ENCODE measurements at regions not wholly inside any gene's neighbourhood (a gene's known extent, or its start where the extent isn't known, plus 50 kb on each side); places are given as distances from the start of the nearest gene placed in this dataset.

- intact Hi-C loops (cut with micrococcal nuclease) = no loop called here
These were observed 76.4 kb upstream of the NUDT12 start for GRCh38 chr5:103638979-103639378.

DNA sequence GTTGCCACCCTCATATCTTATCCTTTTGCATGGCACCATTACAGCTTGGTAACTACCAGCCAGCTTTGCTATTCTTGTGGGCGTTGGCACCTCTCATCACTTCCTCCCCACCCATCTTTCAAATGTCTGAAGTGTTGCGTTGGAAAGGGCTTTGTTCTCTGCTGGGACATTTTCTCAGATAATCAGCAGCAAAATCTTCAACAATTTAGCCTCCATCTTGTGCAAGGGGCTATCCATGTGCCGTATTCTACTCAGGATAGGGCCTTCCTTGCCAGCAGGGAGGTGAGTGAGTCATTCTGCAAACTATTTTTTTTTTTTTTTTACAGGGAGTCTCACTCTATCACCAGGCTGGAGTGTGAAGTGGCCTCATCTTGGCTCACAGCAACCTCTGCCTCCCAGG is 62.1 kb upstream of the NUDT12 start:
- intact Hi-C loops (cut with micrococcal nuclease) = no loop called here

DNA sequence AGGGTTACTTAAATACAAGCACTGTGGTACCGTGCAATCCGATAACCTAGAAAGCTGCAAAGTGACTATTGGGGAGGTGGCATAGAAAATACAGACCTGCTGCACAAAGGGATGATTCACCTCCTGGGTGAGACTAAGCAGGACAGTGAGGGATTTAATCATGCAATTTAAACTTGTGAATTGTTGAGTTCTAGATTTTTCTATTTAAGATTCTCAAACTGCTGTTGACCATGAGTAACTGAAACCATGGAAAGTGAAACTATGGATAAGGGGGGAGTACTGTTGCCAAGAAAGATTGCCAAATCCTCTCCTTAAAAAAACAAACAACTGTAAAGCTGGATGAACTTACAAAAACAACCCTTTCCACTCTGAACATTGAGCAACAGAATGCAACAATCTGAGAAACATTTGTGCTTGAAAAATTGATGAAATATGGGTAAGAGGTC is 61.5 kb upstream of the NUDT12 start:
- intact Hi-C loops (cut with micrococcal nuclease) = no loop called here

GRCh38 chr5:103623425-103623824 is 60.8 kb upstream of the NUDT12 start:
- intact Hi-C loops (cut with micrococcal nuclease) = no loop called here

DNA sequence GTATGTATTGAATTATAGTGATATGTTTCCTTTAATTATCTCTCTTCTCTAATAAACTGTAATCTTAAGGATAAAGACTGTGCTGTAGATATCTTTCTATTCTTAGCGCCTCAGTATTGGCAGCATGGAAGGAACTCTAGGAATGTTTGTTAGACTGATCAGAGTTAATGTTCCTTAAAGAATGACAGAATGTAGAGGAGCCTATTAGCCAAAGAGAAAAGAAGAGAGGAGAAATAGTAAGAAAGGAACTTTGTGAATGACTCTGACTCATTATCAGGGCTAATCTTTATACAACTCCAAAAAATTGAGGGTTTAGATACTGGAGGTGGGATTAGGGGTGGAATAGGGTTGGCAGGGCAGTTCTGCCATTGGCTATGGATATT is 59.0 kb upstream of the NUDT12 start:
- intact Hi-C loops (cut with micrococcal nuclease) = no loop called here

DNA sequence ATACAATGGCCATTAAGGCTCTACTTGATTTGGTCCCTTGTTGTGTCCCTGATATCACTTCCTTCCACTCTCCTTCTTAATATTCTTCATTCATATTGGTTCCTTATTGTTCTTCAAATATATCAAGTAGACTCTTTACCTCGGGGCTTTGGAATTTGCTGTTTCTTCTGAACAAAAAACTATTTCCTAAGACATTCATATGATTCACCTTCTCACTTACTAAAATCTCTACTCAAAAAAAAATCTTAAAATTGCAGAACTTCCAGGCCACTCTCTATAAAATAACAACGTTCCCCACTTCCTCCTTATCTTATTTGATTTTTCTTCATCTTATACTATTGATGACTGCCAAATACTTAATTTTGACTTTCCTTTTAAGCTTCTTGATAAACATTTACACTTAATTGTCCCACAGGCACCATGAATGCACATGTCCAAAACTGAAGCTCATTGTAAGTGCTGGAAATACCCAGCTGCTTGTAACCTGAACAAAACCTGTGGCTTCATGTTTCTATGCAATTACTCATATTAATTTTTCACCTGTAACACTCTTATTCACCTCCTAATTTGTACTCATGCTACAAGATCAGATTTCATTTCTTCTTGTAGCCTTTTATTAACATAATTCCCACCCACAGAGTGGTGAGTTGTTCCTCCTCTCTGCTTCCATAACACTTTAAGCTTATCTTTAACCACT is 58.4 kb upstream of the NUDT12 start:
- intact Hi-C loops (cut with micrococcal nuclease) = no loop called here

DNA sequence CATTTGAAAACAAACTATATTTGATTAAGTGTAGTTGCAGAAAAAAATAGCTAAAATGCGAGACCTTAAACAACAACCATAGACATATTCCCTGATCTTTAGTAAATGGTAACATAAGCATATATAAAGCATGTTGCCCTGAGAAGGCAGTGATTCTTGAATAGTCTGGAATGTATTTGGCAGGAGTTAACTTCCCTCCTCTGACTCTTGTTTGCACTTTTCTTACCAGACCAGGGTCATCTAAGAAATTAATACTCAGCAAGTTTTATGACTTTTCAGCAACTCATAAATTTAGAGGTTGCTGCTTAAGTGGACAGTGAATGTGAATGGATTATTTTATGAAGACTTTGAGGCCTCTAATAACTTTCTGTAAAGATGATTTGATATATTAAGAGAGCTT is 55.3 kb upstream of the NUDT12 start:
- intact Hi-C loops (cut with micrococcal nuclease) = no loop called here

DNA sequence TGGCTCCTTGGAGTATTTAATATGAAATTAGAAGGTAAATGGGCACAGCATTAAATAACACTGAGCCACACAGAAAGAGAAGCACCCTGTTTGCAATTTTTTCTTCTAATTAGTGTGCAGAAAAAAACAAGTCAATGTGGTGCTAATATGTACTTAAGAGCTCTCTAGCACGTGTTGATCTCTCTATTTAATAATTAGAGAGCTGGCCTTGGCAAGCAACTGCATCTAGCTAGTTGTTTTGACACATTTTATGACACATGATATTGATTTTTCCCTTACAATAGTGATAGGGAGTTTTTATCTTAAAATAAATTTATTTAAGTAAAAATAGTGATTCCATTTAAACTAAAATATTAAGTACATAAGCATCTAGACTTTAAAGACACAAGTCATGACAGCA is 54.5 kb upstream of the NUDT12 start:
- intact Hi-C loops (cut with micrococcal nuclease) = no loop called here

- intact Hi-C loops (cut with micrococcal nuclease) = no loop called here
These were observed 50.0 kb upstream of the NUDT12 start for GRCh38 chr5:103612545-103612944.
